Breast epithelium (tissue), 3 donors: ENCODE measurements at regions not wholly inside any gene's neighbourhood (a gene's known extent, or its start where the extent isn't known, plus 50 kb on each side); places are given as distances from the start of the nearest gene placed in this dataset.

ENCODE experiments used
- CTCF ChIP-seq, 3 donors: fragments of 450-650 bp; IDR thresholded peaks; one replicate each; pipeline ENCODE4 v1.5.1; 2016 to 2017; ENCODE audit warnings: antibody characterized with exemption in 3 of 3, mild to moderate bottlenecking in 3 of 3, moderate library complexity in 3 of 3
- POLR2A ChIP-seq: fragments of 450-650 bp; IDR thresholded peaks from one replicate; pipeline ENCODE4 v1.6.1; 2016; ENCODE audit warnings: antibody characterized with exemption, mild to moderate bottlenecking, moderate library complexity
- POLR2AphosphoS5 ChIP-seq, 3 donors: sonication (generic); formaldehyde crosslinking; IDR thresholded peaks; one replicate each; pipeline ENCODE4 v1.6.1; 2017; ENCODE audit warnings: antibody characterized with exemption in 3 of 3

- no peak for TF ChIP-seq POLR2A
- TF ChIP-seq CTCF (IDR thresholded peaks at IDR 0.05): no peak
- no peak for TF ChIP-seq POLR2AphosphoS5 (IDR thresholded peaks at IDR 0.05)
Measured at GRCh38 chr12:102766961-102767360, 150.1 kb downstream of the PAH start.
